ENCODE measurements at regions not wholly inside any gene's neighbourhood (a gene's known extent, or its start where the extent isn't known, plus 50 kb on each side); places are given as distances from the start of the nearest gene placed in this dataset.

DNA sequence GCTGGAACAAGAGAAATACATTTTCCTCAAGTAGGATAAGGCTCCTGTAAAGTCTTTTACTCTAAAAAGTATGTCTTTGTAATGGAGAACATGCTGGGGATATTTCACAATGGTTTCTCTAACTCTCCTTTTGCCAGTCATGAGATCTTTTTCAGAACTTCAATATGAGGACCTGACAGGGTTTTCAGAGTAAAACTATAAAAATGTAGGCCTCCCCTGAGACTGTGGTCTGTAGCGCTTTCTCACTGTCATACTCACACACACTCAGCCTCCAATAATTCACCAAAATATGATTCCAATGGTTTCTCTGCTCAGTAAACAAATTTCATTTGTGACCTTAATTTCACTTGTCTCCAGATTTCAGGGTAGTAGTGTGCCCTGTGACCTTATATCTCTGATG is 440.1 kb upstream of the PTBP2 start:
- TF ChIP-seq, protein P1, sequence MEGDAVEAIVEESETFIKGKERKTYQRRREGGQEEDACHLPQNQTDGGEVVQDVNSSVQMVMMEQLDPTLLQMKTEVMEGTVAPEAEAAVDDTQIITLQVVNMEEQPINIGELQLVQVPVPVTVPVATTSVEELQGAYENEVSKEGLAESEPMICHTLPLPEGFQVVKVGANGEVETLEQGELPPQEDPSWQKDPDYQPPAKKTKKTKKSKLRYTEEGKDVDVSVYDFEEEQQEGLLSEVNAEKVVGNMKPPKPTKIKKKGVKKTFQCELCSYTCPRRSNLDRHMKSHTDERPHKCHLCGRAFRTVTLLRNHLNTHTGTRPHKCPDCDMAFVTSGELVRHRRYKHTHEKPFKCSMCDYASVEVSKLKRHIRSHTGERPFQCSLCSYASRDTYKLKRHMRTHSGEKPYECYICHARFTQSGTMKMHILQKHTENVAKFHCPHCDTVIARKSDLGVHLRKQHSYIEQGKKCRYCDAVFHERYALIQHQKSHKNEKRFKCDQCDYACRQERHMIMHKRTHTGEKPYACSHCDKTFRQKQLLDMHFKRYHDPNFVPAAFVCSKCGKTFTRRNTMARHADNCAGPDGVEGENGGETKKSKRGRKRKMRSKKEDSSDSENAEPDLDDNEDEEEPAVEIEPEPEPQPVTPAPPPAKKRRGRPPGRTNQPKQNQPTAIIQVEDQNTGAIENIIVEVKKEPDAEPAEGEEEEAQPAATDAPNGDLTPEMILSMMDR (conservative IDR thresholded peaks at IDR 0.05; ENCODE audit: low read length) = no peak
- TF ChIP-seq EZH2phosphoT487 (IDR thresholded peaks at IDR 0.05; ENCODE audit: borderline replicate concordance, low read depth, low read length) = no peak

All from OCI-LY7 (cell line).